Hepatocyte (in vitro differentiated cells): ENCODE measurements at regions not wholly inside any gene's neighbourhood (a gene's known extent, or its start where the extent isn't known, plus 50 kb on each side); places are given as distances from the start of the nearest gene placed in this dataset.

ENCODE experiments used
- DNase-seq: peaks from one replicate; pipeline ENCODE4 v3.0.0-alpha.2; 2016; ENCODE audit warnings: low spot score
- H2AFZ ChIP-seq: fragments of 200-600 bp; sonication (generic); 2 replicates; pipeline ENCODE4 v1.6.0; 2016; ENCODE audit warnings: antibody characterized with exemption, mild to moderate bottlenecking
- H3K27ac ChIP-seq: fragments of 200-600 bp; sonication (generic); 2 replicates; pipeline ENCODE4 v1.5.1; 2016; ENCODE audit warnings: mild to moderate bottlenecking
- H3K27me3 ChIP-seq: fragments of 200-600 bp; sonication (generic); 2 replicates; pipeline ENCODE4 v1.6.1; 2016
- H3K36me3 ChIP-seq: fragments of 200-600 bp; sonication (generic); replicated peaks from 2 replicates; pipeline ENCODE4 v1.5.1; 2016; ENCODE audit warnings: low read depth; ENCODE audit not compliant: insufficient read depth
- H3K4me1 ChIP-seq: fragments of 200-600 bp; sonication (generic); 2 replicates; pipeline ENCODE4 v1.5.1; 2016; ENCODE audit warnings: mild to moderate bottlenecking, moderate library complexity; ENCODE audit not compliant: insufficient read depth
- H3K4me2 ChIP-seq: fragments of 200-600 bp; sonication (generic); 2 replicates; pipeline ENCODE4 v1.6.0; 2016
- H3K4me3 ChIP-seq: fragments of 200-600 bp; sonication (generic); 2 replicates; pipeline ENCODE4 v1.5.1; 2016; ENCODE audit warnings: mild to moderate bottlenecking
- H3K79me2 ChIP-seq: fragments of 200-600 bp; sonication (generic); 2 replicates; pipeline ENCODE4 v1.6.0; 2017; ENCODE audit warnings: mild to moderate bottlenecking
- H3K9me2 ChIP-seq: fragments of 200-600 bp; sonication (generic); replicated peaks from 2 replicates; pipeline ENCODE4 v1.6.0; 2017; ENCODE audit warnings: mild to moderate bottlenecking; ENCODE audit not compliant: insufficient read depth
- H3K9me3 ChIP-seq: fragments of 200-600 bp; sonication (generic); 2 replicates; pipeline ENCODE4 v1.5.1; 2016; ENCODE audit warnings: low read depth, mild to moderate bottlenecking
- H4K20me1 ChIP-seq: fragments of 200-600 bp; sonication (generic); 2 replicates; pipeline ENCODE4 v1.6.0; 2016; ENCODE audit warnings: mild to moderate bottlenecking; ENCODE audit not compliant: insufficient read depth, poor library complexity, severe bottlenecking
- EZH2 ChIP-seq: fragments of 200-600 bp; sonication (generic); IDR thresholded peaks from 2 replicates; pipeline ENCODE4 v1.6.1; 2016; ENCODE audit warnings: antibody characterized with exemption, mild to moderate bottlenecking, borderline replicate concordance
- EZH2phosphoT487 ChIP-seq: fragments of 200-600 bp; sonication (generic); IDR thresholded peaks from one replicate; pipeline ENCODE4 v1.6.1; 2018; ENCODE audit warnings: antibody characterized with exemption, mild to moderate bottlenecking, low read depth, moderate library complexity; ENCODE audit not compliant: unreplicated experiment, severe bottlenecking
- WGBS: methylation state at CpG from one replicate; pipeline ENCODE4 v1.1.6; 2016; ENCODE audit warnings: low lambda C conversion rate; ENCODE audit errors: missing lambda C conversion rate; 5-methylcytosine and 5-hydroxymethylcytosine counted together
- TF ChIP-seq, protein P1 (sequence below): fragments of 200-600 bp; sonication (generic); IDR thresholded peaks from 2 replicates; pipeline ENCODE4 v1.5.1; 2016; ENCODE audit warnings: antibody characterized with exemption, mild to moderate bottlenecking; ENCODE audit not compliant: poor library complexity

DNA sequence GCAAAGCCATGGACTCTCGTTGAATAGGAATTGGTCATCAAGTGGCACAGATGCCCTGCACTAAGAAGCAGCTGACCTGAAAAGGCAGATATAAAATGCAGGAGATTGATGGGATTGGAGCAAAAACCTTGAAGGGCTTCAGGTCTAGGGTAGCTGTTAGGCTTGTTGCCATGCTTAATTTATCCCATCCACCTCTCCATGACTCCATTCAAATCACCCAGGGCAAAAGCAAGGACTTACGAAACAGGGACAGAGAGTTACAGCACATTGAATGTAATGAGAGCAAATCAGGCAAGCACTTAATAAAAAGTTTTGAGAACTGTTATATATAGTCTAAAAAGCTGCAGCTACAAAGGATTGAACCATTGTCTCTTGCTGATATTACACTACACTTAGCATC is 298.2 kb upstream of the ESRRG start:
- no peak overlapping the region for H3K4me3 ChIP-seq
- H3K27me3 ChIP-seq = no peaks in the 10 kb centered on the region
- no peak for DNase-seq
- WGBS = 91% methylated on average over 2 of the region's 2 CpGs
- H3K9me3 ChIP-seq = no peaks in the 10 kb centered on the region
- H3K4me1 ChIP-seq = no peaks in the 10 kb centered on the region
- no peak overlapping the region for H2AFZ ChIP-seq
- no peak overlapping the region for H3K27ac ChIP-seq
- no peaks in the 10 kb centered on the region for H3K36me3 ChIP-seq
- H4K20me1 ChIP-seq = no peaks in the 10 kb centered on the region
- TF ChIP-seq, protein P1, sequence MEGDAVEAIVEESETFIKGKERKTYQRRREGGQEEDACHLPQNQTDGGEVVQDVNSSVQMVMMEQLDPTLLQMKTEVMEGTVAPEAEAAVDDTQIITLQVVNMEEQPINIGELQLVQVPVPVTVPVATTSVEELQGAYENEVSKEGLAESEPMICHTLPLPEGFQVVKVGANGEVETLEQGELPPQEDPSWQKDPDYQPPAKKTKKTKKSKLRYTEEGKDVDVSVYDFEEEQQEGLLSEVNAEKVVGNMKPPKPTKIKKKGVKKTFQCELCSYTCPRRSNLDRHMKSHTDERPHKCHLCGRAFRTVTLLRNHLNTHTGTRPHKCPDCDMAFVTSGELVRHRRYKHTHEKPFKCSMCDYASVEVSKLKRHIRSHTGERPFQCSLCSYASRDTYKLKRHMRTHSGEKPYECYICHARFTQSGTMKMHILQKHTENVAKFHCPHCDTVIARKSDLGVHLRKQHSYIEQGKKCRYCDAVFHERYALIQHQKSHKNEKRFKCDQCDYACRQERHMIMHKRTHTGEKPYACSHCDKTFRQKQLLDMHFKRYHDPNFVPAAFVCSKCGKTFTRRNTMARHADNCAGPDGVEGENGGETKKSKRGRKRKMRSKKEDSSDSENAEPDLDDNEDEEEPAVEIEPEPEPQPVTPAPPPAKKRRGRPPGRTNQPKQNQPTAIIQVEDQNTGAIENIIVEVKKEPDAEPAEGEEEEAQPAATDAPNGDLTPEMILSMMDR = no peak
- TF ChIP-seq EZH2 = no peak
- no peak for TF ChIP-seq EZH2phosphoT487
- H3K9me2 ChIP-seq = no peaks in the 10 kb centered on the region
- no peak overlapping the region for H3K4me2 ChIP-seq
- no peaks in the 10 kb centered on the region for H3K79me2 ChIP-seq

DNA sequence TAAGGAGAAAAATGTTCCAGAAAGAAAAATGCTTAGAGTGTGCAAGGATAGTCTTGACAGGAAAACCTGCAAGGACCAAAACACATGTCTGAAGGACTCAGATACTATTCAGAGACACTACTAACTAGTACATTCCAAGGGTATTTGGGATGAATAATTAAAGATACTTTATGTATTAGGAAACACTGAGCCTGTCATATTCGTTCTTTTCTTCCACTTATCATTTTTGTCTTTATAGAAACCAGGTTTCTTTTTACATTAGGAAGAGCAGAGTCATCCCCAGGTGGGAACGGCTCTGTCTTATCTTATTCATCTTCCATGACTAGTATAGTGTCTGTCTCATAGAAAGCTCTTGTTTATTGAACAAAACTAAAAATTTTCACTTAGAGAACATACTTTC is 296.2 kb upstream of the ESRRG start:
- WGBS = 76% methylated on average over 2 of the region's 2 CpGs
- Histone ChIP-seq H4K20me1 (no peaks in the 10 kb centered on the region), H3K36me3 (no peaks in the 10 kb centered on the region), H3K27ac (no peak overlapping the region), H3K4me3 (no peak overlapping the region), H2AFZ (no peak overlapping the region), H3K4me2 (no peak overlapping the region), H3K4me1 (no peaks in the 10 kb centered on the region), H3K9me2 (no peaks in the 10 kb centered on the region), H3K27me3 (no peaks in the 10 kb centered on the region), H3K79me2 (no peaks in the 10 kb centered on the region), H3K9me3 (no peaks in the 10 kb centered on the region)
- TF ChIP-seq EZH2 (no peak), EZH2phosphoT487 (no peak)
- TF ChIP-seq, protein P1 = no peak
- DNase-seq = no peak

DNA sequence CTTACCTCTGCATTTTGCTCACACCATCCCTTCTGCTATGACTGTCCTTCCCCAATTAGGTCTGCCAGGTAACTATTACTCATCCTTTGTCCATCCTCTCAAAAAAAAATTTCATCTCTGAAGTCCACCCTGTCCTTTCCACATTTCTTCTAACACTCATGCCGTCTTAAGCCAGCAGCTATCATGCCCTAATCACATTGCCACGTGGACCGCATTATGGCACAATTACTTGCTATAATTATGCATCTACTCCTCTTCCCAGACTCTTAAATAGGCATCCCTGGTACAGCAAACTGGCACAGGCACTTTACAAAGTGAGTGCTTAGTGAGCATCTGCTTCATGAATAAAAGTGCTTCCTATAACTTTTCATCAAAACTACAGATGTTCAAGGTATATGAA is 295.4 kb upstream of the ESRRG start:
- Histone ChIP-seq H3K9me2 (no peaks in the 10 kb centered on the region), H3K36me3 (no peaks in the 10 kb centered on the region), H3K27me3 (no peaks in the 10 kb centered on the region), H3K4me2 (no peak overlapping the region), H3K4me3 (no peak overlapping the region), H3K27ac (no peak overlapping the region), H3K9me3 (no peaks in the 10 kb centered on the region), H3K4me1 (no peaks in the 10 kb centered on the region), H2AFZ (no peak overlapping the region), H3K79me2 (no peaks in the 10 kb centered on the region), H4K20me1 (no peaks in the 10 kb centered on the region)
- TF ChIP-seq, protein P1 = no peak
- TF ChIP-seq EZH2phosphoT487 = no peak
- no peak for TF ChIP-seq EZH2
- 83% methylated on average over 3 of the region's 3 CpGs for WGBS
- no peak for DNase-seq

- Histone ChIP-seq H3K27me3 (no peaks in the 10 kb centered on the region), H3K36me3 (no peaks in the 10 kb centered on the region), H3K27ac (no peak overlapping the region), H4K20me1 (no peaks in the 10 kb centered on the region), H3K4me2 (no peak overlapping the region), H3K9me2 (no peaks in the 10 kb centered on the region), H3K4me3 (no peak overlapping the region), H3K9me3 (no peaks in the 10 kb centered on the region), H2AFZ (no peak overlapping the region), H3K79me2 (no peaks in the 10 kb centered on the region), H3K4me1 (no peaks in the 10 kb centered on the region)
- DNase-seq = no peak
- TF ChIP-seq EZH2 = no peak
- no peak for TF ChIP-seq EZH2phosphoT487
- TF ChIP-seq, protein P1 = no peak
Observed at GRCh38 chr1:217017165-217017564, 293.9 kb upstream of the ESRRG start.
